ENCODE measurements at regions not wholly inside any gene's neighbourhood (a gene's known extent, or its start where the extent isn't known, plus 50 kb on each side); places are given as distances from the start of the nearest gene placed in this dataset.
"Not testable (repeated sequence)": the region's sequence is repeated elsewhere in the genome, so short reads cannot be mapped to it uniquely, and the experiment has no call there.

DNA sequence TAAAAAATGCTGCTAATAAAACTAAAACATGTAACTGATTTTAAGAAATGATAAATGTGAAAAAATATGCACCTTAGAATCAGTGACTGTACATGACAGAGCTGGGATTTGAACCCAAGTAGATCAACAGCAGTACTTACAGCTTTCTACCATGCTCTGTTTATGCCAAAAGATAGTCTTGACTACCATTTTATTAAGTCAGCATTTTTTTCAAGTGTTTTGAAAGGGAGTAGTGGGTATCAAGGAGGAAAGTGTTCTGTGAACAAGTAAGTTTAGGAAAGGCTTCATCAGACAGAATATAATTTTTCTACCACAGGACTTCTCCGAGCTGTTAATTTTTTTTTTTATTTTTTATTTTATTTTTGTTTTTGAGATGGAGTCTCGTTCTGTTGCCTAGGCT lies 180.4 kb upstream of the GLRA1 start:
- no peak for ATAC-seq
- no peak for TF ChIP-seq ZNF565 (CRISPR knock-in tag; conservative IDR thresholded peaks at IDR 0.05; ENCODE audit: low read depth)
- TF ChIP-seq, protein P1, sequence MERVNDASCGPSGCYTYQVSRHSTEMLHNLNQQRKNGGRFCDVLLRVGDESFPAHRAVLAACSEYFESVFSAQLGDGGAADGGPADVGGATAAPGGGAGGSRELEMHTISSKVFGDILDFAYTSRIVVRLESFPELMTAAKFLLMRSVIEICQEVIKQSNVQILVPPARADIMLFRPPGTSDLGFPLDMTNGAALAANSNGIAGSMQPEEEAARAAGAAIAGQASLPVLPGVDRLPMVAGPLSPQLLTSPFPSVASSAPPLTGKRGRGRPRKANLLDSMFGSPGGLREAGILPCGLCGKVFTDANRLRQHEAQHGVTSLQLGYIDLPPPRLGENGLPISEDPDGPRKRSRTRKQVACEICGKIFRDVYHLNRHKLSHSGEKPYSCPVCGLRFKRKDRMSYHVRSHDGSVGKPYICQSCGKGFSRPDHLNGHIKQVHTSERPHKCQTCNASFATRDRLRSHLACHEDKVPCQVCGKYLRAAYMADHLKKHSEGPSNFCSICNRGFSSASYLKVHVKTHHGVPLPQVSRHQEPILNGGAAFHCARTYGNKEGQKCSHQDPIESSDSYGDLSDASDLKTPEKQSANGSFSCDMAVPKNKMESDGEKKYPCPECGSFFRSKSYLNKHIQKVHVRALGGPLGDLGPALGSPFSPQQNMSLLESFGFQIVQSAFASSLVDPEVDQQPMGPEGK (CRISPR knock-in tag; IDR thresholded peaks at IDR 0.05; ENCODE audit: borderline replicate concordance): no peak

DNA sequence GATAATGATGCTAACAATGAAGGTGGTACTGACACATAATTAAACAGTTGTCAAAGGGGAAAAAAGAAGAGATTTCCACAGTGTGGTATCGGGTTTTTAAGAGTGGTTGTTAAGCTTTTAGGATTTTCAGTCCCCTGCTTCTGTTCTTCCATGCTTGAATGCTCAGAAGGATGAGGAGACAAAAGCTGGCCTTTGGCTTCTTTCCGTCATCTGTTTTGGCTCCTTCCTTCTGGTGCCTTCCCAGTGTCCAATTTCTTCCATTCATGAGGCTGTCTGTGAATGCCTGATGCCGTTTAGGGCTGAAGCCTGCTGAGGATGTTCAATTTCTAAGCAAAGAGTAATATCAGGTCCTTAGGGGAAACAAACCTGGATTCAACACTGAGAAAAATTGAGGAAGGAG lies 179.6 kb upstream of the GLRA1 start:
- no peak for ATAC-seq
- TF ChIP-seq, protein P1 (CRISPR knock-in tag; IDR thresholded peaks at IDR 0.05; ENCODE audit: borderline replicate concordance): no peak
- TF ChIP-seq ZC3H10 (CRISPR knock-in tag; IDR thresholded peaks at IDR 0.05) (no peak), ZNF70 (CRISPR knock-in tag; IDR thresholded peaks at IDR 0.05) (no peak), ESRRG (CRISPR knock-in tag; IDR thresholded peaks at IDR 0.05) (no peak), CSDC2 (CRISPR knock-in tag; IDR thresholded peaks at IDR 0.05) (no peak), ZFP3 (CRISPR knock-in tag; IDR thresholded peaks at IDR 0.05) (no peak), ISL1 (CRISPR knock-in tag; IDR thresholded peaks at IDR 0.05) (no peak)
- TF ChIP-seq, protein P2, sequence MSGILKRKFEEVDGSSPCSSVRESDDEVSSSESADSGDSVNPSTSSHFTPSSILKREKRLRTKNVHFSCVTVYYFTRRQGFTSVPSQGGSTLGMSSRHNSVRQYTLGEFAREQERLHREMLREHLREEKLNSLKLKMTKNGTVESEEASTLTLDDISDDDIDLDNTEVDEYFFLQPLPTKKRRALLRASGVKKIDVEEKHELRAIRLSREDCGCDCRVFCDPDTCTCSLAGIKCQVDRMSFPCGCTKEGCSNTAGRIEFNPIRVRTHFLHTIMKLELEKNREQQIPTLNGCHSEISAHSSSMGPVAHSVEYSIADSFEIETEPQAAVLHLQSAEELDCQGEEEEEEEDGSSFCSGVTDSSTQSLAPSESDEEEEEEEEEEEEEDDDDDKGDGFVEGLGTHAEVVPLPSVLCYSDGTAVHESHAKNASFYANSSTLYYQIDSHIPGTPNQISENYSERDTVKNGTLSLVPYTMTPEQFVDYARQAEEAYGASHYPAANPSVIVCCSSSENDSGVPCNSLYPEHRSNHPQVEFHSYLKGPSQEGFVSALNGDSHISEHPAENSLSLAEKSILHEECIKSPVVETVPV (CRISPR knock-in tag; IDR thresholded peaks at IDR 0.05): no peak
- TF ChIP-seq, protein P3, sequence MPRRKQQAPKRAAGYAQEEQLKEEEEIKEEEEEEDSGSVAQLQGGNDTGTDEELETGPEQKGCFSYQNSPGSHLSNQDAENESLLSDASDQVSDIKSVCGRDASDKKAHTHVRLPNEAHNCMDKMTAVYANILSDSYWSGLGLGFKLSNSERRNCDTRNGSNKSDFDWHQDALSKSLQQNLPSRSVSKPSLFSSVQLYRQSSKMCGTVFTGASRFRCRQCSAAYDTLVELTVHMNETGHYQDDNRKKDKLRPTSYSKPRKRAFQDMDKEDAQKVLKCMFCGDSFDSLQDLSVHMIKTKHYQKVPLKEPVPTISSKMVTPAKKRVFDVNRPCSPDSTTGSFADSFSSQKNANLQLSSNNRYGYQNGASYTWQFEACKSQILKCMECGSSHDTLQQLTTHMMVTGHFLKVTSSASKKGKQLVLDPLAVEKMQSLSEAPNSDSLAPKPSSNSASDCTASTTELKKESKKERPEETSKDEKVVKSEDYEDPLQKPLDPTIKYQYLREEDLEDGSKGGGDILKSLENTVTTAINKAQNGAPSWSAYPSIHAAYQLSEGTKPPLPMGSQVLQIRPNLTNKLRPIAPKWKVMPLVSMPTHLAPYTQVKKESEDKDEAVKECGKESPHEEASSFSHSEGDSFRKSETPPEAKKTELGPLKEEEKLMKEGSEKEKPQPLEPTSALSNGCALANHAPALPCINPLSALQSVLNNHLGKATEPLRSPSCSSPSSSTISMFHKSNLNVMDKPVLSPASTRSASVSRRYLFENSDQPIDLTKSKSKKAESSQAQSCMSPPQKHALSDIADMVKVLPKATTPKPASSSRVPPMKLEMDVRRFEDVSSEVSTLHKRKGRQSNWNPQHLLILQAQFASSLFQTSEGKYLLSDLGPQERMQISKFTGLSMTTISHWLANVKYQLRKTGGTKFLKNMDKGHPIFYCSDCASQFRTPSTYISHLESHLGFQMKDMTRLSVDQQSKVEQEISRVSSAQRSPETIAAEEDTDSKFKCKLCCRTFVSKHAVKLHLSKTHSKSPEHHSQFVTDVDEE (CRISPR knock-in tag; IDR thresholded peaks at IDR 0.05): no peak

DNA sequence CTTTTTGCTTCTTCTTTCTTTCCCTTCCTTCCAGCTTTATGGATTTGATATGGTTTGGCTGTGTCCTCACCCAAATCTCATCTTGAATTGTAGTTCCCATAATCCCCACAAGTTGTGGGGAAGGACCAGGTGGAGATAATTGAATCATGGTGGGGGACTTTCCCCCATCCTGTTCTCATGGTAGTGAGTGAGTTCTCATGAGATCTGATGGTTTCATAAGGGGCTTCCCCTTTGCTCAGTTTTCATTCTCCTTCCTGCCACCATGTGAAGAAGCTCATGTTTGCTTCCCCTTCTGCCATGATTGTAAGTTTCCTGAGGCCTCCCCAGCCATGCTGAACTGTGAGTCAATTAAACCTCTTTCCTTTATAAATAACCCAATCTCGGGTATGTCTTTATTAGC lies 178.3 kb upstream of the GLRA1 start:
- not testable (repeated sequence) for ATAC-seq

DNA sequence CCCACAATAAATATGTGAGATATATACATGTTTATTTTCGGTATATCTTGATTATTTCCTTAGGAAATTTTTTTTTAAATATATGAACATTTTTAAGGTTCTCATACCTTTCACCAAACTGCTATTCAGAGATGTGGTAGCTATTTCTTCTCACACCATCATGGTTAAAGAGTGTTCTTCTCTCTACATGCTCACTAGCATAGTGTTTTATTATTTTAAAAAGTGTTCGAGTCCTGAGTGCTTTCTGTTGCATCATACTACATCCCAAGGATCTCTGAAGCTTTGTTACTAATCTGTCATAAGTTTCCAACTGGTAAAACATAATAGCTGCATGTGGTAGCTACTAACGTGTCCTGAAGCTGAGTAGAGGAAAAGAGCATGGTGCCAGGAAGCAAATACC lies 177.4 kb upstream of the GLRA1 start:
- no peak for TF ChIP-seq ARNTL (CRISPR knock-in tag; IDR thresholded peaks at IDR 0.05; ENCODE audit: borderline replicate concordance, low read depth)
- no peak for ATAC-seq

DNA sequence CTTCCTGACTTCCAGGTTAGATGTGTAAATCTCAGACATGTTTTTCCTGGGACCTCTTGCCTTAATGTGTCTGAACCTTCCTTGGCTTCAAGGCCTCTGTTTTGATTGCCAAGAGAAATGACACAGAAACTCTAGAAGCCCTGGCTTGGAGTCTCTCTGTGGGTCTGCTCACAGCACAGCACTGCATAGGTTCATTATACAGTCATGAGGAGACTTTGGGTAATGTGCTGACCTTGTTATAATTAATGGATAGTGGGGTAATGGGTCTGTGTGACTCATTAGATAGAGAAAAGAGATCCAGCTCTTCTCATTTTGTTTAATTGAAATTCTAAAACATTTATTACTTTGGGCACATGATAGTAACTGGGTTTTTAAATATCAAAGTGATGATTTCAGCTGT lies 175.8 kb upstream of the GLRA1 start:
- TF ChIP-seq, protein P4, sequence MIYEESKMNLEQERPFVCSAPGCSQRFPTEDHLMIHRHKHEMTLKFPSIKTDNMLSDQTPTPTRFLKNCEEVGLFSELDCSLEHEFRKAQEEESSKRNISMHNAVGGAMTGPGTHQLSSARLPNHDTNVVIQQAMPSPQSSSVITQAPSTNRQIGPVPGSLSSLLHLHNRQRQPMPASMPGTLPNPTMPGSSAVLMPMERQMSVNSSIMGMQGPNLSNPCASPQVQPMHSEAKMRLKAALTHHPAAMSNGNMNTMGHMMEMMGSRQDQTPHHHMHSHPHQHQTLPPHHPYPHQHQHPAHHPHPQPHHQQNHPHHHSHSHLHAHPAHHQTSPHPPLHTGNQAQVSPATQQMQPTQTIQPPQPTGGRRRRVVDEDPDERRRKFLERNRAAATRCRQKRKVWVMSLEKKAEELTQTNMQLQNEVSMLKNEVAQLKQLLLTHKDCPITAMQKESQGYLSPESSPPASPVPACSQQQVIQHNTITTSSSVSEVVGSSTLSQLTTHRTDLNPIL (CRISPR knock-in tag; IDR thresholded peaks at IDR 0.05; ENCODE audit: low read depth): no peak
- TF ChIP-seq ZNF8 (CRISPR knock-in tag; IDR thresholded peaks at IDR 0.05): no peak
- no peak for ATAC-seq

DNA sequence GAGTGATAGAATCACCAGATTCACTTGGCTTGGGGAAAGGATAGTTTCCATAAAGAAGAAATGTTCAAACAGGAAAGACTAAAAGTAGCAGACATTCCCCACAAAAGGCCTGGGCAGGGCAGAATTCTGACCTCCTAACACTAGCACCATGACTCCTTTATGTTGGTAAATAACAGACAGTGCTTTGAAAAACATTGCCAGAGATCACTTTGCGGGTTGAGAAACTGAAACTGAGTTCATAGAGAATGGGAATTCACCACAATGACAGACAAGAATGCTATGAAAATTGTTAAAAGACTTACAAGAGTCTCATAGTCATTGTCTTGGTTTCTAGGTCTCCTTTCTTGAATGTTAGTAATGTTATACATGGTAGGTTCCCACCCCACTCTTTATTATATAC lies 172.5 kb upstream of the GLRA1 start:
- ATAC-seq: no peak
- TF ChIP-seq, protein P5, sequence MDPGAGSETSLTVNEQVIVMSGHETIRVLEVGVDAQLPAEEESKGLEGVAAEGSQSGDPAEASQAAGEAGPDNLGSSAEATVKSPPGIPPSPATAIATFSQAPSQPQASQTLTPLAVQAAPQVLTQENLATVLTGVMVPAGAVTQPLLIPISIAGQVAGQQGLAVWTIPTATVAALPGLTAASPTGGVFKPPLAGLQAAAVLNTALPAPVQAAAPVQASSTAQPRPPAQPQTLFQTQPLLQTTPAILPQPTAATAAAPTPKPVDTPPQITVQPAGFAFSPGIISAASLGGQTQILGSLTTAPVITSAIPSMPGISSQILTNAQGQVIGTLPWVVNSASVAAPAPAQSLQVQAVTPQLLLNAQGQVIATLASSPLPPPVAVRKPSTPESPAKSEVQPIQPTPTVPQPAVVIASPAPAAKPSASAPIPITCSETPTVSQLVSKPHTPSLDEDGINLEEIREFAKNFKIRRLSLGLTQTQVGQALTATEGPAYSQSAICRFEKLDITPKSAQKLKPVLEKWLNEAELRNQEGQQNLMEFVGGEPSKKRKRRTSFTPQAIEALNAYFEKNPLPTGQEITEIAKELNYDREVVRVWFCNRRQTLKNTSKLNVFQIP (CRISPR knock-in tag; IDR thresholded peaks at IDR 0.05; ENCODE audit: borderline replicate concordance, low read depth): no peak
- TF ChIP-seq SNAI2 (CRISPR knock-in tag; IDR thresholded peaks at IDR 0.05) (no peak), OSR1 (CRISPR knock-in tag; IDR thresholded peaks at IDR 0.05) (no peak), TOX (CRISPR knock-in tag; IDR thresholded peaks at IDR 0.05; ENCODE audit: borderline replicate concordance) (no peak), ZFP3 (CRISPR knock-in tag; IDR thresholded peaks at IDR 0.05) (no peak), BACH2 (CRISPR knock-in tag; IDR thresholded peaks at IDR 0.05; ENCODE audit: borderline replicate concordance) (no peak)
- TF ChIP-seq, protein P1 (CRISPR knock-in tag; IDR thresholded peaks at IDR 0.05; ENCODE audit: borderline replicate concordance): no peak
